ENCODE measurements at regions not wholly inside any gene's neighbourhood (a gene's known extent, or its start where the extent isn't known, plus 50 kb on each side); places are given as distances from the start of the nearest gene placed in this dataset.
A peak's percentile ranks its signal among the peaks of the same experiment; 100 is the strongest.

DNA sequence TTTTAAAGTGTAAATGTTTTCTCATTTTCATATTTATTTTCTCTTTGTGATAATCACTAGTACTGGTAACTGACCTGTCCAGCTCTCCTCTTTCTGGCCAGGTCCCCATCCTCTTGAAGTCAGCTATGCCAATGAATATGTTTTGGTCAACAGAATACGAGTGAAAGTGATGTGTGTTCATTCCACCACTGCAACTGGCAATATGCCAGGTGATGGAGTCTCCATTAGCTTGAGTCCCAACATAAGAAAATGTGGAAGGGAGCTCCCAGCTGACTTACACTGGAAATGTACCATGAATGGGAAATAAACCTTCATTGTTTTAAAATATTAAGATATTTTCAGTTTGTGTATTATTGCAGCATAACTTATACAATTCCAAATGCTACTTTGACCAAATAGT, 75.8 kb downstream of the CCDC34 start:
- Histone ChIP-seq H3K4me3 (no peak overlapping the region), H3K9me3 (no peaks in the 10 kb centered on the region), H3K36me3 (no peaks in the 10 kb centered on the region), H3K27me3 (no peaks in the 10 kb centered on the region), H3K4me1 (peaks cover 0 to 2% of the 10 kb centered on the region in 2 donors), H3K27ac (no peak overlapping the region)
- no peak for DNase-seq (ENCODE audit: low spot score in 2 of 2)
- TF ChIP-seq, protein P1, sequence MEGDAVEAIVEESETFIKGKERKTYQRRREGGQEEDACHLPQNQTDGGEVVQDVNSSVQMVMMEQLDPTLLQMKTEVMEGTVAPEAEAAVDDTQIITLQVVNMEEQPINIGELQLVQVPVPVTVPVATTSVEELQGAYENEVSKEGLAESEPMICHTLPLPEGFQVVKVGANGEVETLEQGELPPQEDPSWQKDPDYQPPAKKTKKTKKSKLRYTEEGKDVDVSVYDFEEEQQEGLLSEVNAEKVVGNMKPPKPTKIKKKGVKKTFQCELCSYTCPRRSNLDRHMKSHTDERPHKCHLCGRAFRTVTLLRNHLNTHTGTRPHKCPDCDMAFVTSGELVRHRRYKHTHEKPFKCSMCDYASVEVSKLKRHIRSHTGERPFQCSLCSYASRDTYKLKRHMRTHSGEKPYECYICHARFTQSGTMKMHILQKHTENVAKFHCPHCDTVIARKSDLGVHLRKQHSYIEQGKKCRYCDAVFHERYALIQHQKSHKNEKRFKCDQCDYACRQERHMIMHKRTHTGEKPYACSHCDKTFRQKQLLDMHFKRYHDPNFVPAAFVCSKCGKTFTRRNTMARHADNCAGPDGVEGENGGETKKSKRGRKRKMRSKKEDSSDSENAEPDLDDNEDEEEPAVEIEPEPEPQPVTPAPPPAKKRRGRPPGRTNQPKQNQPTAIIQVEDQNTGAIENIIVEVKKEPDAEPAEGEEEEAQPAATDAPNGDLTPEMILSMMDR (IDR thresholded peaks at IDR 0.05), result no peak
- intact Hi-C loops (cut with DNase I), result no loop called here

GRCh38 chr11:27285761-27286160, 77.3 kb downstream of the CCDC34 start:
- intact Hi-C loops (cut with DNase I), result no loop called here
- Histone ChIP-seq H3K36me3 (no peaks in the 10 kb centered on the region), H3K4me3 (no peak overlapping the region), H3K4me1 (peaks cover 9 to 13% of the 10 kb centered on the region in 2 donors), H3K27ac (no peak overlapping the region), H3K27me3 (no peaks in the 10 kb centered on the region), H3K9me3 (no peaks in the 10 kb centered on the region)
- TF ChIP-seq, protein P1 (IDR thresholded peaks at IDR 0.05), result no peak
- DNase-seq (ENCODE audit: low spot score in 2 of 2), result no peak

GRCh38 chr11:27282806-27283205, 80.2 kb downstream of the CCDC34 start:
- TF ChIP-seq, protein P1 (IDR thresholded peaks at IDR 0.05), result no peak
- Histone ChIP-seq H3K27me3 (no peaks in the 10 kb centered on the region), H3K27ac (peak overlapping the region; percentile 41 to 65), H3K4me1 (peaks cover 9 to 13% of the 10 kb centered on the region in 2 donors), H3K36me3 (no peaks in the 10 kb centered on the region), H3K9me3 (no peaks in the 10 kb centered on the region), H3K4me3 (no peak overlapping the region)
- intact Hi-C loops (cut with DNase I), result no loop called here
- no peak for DNase-seq (ENCODE audit: low spot score in 2 of 2)

DNA sequence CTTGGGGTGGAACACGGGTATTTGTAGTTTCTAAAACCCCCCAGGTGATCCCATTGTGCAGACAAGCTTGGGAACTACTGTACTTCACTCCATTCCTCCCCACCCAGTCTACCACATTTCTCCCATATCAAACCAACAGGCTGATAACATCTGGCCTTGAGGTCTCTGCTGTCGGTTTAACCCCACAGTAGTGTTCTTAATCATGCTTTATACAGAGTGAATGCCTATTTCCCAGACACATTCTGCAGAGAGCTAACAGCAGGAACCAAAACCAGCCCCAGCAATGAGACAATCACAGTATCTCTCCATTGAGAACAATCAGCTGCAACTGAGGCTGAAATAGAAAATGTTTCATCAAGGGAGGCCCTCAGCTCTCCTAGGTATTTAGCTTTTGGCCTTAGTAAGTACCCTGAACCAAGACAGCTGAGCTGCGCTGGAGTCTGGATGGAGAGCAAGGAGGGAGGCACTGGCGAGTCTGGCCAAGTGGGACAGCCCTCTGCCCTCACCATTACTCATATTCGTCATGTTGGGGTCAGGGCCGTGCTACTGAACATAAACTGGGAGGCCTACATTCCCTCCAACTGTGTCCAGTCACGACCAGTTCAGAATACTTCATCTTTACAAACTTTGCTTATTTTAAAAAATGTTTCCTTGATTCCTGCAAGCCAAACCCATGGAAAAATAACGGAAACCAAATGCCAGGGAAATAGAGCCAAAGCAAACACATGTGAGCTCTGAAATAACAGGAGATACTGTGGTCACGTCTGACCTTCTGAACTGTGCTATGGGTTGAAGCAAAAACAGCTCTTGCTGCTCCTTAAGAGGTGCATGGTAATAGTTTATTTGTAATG, 81.0 kb downstream of the CCDC34 start:
- Histone ChIP-seq H3K27ac (peak overlapping the region; percentile 41 to 65), H3K9me3 (no peaks in the 10 kb centered on the region), H3K4me1 (peaks cover 9 to 13% of the 10 kb centered on the region in 2 donors), H3K4me3 (no peak overlapping the region), H3K36me3 (no peaks in the 10 kb centered on the region), H3K27me3 (no peaks in the 10 kb centered on the region)
- intact Hi-C loops (cut with DNase I), result no loop called here
- DNase-seq (ENCODE audit: low spot score in 2 of 2), result peak in 1 of 2 donors; percentile 71
- TF ChIP-seq, protein P1 (IDR thresholded peaks at IDR 0.05), result no peak

DNA sequence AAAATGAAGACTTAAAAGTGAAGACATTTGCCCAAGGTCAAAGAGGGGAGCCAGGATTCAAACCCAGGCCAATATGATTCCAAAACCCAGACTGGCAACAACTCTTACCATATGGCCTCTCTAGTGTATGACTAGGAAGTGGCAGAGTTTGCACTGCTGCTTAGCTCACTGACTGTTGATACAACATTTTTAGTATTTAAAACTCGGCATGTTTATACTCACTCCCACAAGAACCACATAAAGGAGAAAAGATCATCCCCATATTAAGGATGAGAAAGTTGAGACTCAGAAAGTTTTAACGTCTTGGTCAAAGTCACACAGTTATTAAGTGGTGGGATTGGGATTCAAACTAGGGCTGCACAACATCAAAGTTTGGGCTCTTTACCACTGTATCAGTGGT, 81.7 kb downstream of the CCDC34 start:
- no peak for DNase-seq (ENCODE audit: low spot score in 2 of 2)
- peak overlapping the region; percentile 41 to 65 for H3K27ac ChIP-seq
- H3K36me3 ChIP-seq, result no peaks in the 10 kb centered on the region
- intact Hi-C loops (cut with DNase I), result no loop called here
- no peak overlapping the region for H3K4me3 ChIP-seq
- H3K4me1 ChIP-seq, result peaks cover 9 to 13% of the 10 kb centered on the region in 2 donors
- no peaks in the 10 kb centered on the region for H3K27me3 ChIP-seq
- H3K9me3 ChIP-seq, result no peaks in the 10 kb centered on the region
- TF ChIP-seq, protein P1 (IDR thresholded peaks at IDR 0.05), result no peak

Data from ascending aorta (tissue), 2 donors.